ENCODE measurements at regions not wholly inside any gene's neighbourhood (a gene's known extent, or its start where the extent isn't known, plus 50 kb on each side); places are given as distances from the start of the nearest gene placed in this dataset.

GRCh38 chr17:54172096-54172984, 349.6 kb downstream of the KIF2B start:
- Histone ChIP-seq H3F3A (ENCODE audit: insufficient read depth, low read depth) (no peaks in the 10 kb centered on the region), H3K9me3 (ENCODE audit: insufficient read depth, low read depth) (no peaks in the 10 kb centered on the region), H3K79me2 (ENCODE audit: low read depth) (no peaks in the 10 kb centered on the region), H4K20me1 (ENCODE audit: insufficient read depth) (no peaks in the 10 kb centered on the region), H3K27me3 (ENCODE audit: insufficient read depth, low read depth) (no peaks in the 10 kb centered on the region), H3K9me2 (ENCODE audit: insufficient read depth) (no peaks in the 10 kb centered on the region), H3K36me3 (ENCODE audit: low read depth) (no peaks in the 10 kb centered on the region), H2AFZ (no peak overlapping the region), H3K27ac (no peak overlapping the region), H3K4me3 (no peak overlapping the region), H3K4me1 (replicated peaks; ENCODE audit: insufficient read depth) (no peaks in the 10 kb centered on the region), H3K4me2 (no peak overlapping the region)
- ChIA-PET CTCF (no interaction called here), POLR2A (ENCODE audit: unreplicated experiment) (no interaction called here)
- intact Hi-C loops (cut with micrococcal nuclease; ENCODE audit: unreplicated experiment) = loop anchor here (5.0 kb wide), 1 partner anchor 1790 kb away; no protein-coding TSS in a partner anchor
- peak in 1 of 2 experiments; percentile 9 for DNase-seq
- peak; percentile 73 for TF ChIP-seq CTCF (conservative IDR thresholded peaks at IDR 0.05)
- TF ChIP-seq EZH2 (IDR thresholded peaks at IDR 0.05; ENCODE audit: low read depth) = no peak
- BruUV-seq (replicated peaks) = no TSS peak

- intact Hi-C loops (cut with micrococcal nuclease; ENCODE audit: unreplicated experiment) = loop anchor here (5.0 kb wide), 1 partner anchor 1791 kb away; no protein-coding TSS in a partner anchor
- TF ChIP-seq EZH2 (IDR thresholded peaks at IDR 0.05; ENCODE audit: low read depth) (no peak), CTCF (conservative IDR thresholded peaks at IDR 0.05) (no peak; the same call in none of the 2 replicates)
- H4K20me1 ChIP-seq (ENCODE audit: insufficient read depth) = no peaks in the 10 kb centered on the region
- H3K4me2 ChIP-seq = no peak overlapping the region
- H3K79me2 ChIP-seq (ENCODE audit: low read depth) = no peaks in the 10 kb centered on the region
- no peak overlapping the region for H3K27ac ChIP-seq
- no TSS peak for BruUV-seq (replicated peaks)
- no peaks in the 10 kb centered on the region for H3K4me1 ChIP-seq (replicated peaks; ENCODE audit: insufficient read depth)
- H3K36me3 ChIP-seq (ENCODE audit: low read depth) = no peaks in the 10 kb centered on the region
- no peaks in the 10 kb centered on the region for H3F3A ChIP-seq (ENCODE audit: insufficient read depth, low read depth)
- no peaks in the 10 kb centered on the region for H3K9me2 ChIP-seq (ENCODE audit: insufficient read depth)
- DNase-seq = no peak
- CTCF ChIA-PET = no interaction called here
- no peak overlapping the region for H3K4me3 ChIP-seq
- H3K9me3 ChIP-seq (ENCODE audit: insufficient read depth, low read depth) = no peaks in the 10 kb centered on the region
- POLR2A ChIA-PET (ENCODE audit: unreplicated experiment) = no interaction called here
- no peaks in the 10 kb centered on the region for H3K27me3 ChIP-seq (ENCODE audit: insufficient read depth, low read depth)
- no peak overlapping the region for H2AFZ ChIP-seq
Measured at GRCh38 chr17:54172985-54173316, 350.2 kb downstream of the KIF2B start.

GRCh38 chr17:54177606-54178308, 355.0 kb downstream of the KIF2B start:
- Histone ChIP-seq H3K9me2 (ENCODE audit: insufficient read depth) (no peaks in the 10 kb centered on the region), H3K4me3 (no peak overlapping the region), H3K27me3 (ENCODE audit: insufficient read depth, low read depth) (no peaks in the 10 kb centered on the region), H4K20me1 (ENCODE audit: insufficient read depth) (no peaks in the 10 kb centered on the region), H3F3A (ENCODE audit: insufficient read depth, low read depth) (no peaks in the 10 kb centered on the region), H3K27ac (no peak overlapping the region), H3K9me3 (ENCODE audit: insufficient read depth, low read depth) (no peaks in the 10 kb centered on the region), H2AFZ (no peak overlapping the region), H3K79me2 (ENCODE audit: low read depth) (no peaks in the 10 kb centered on the region), H3K36me3 (ENCODE audit: low read depth) (no peaks in the 10 kb centered on the region), H3K4me1 (replicated peaks; ENCODE audit: insufficient read depth) (no peaks in the 10 kb centered on the region), H3K4me2 (no peak overlapping the region)
- intact Hi-C loops (cut with micrococcal nuclease; ENCODE audit: unreplicated experiment) = no loop called here
- no peak for DNase-seq
- TF ChIP-seq EZH2 (IDR thresholded peaks at IDR 0.05; ENCODE audit: low read depth) = no peak
- TF ChIP-seq CTCF (conservative IDR thresholded peaks at IDR 0.05) = no peak
- CTCF ChIA-PET = no interaction called here
- no TSS peak for BruUV-seq (replicated peaks)
- POLR2A ChIA-PET (ENCODE audit: unreplicated experiment) = no interaction called here
